ENCODE measurements at regions not wholly inside any gene's neighbourhood (a gene's known extent, or its start where the extent isn't known, plus 50 kb on each side); places are given as distances from the start of the nearest gene placed in this dataset.

DNA sequence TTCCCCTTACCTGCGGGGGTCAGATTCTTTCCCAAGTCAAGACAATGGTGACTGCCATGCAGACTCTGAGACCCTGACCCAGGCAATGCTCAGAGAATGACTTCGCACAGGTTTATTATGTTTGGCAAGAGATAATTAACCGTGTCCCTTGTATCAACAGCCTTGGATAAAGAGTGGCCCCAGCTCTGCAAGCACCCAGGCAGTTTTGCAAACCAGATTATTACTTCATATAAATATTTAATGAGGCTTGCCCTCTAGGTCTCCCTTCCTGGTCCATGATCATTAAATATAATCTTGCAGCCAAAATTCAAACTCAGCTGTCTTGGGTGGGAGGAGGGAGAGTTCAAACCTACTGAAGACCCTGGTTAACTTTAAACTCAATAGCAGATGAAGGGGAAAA is 156.5 kb downstream of the ANKRD60 start:
- Histone ChIP-seq H3K9ac (ENCODE audit: low read length) (no peak overlapping the region), H3K9me2 (replicated peaks; ENCODE audit: insufficient read depth, low read length) (no peaks in the 10 kb centered on the region), H2AFZ (ENCODE audit: low read depth, low read length, severe bottlenecking) (no peak overlapping the region), H4K20me1 (ENCODE audit: low read depth, low read length) (no peaks in the 10 kb centered on the region), H3K27me3 (ENCODE audit: low read length) (no peaks in the 10 kb centered on the region), H3F3A (ENCODE audit: insufficient read depth) (no peaks in the 10 kb centered on the region), H3K79me2 (ENCODE audit: insufficient read depth, low read length) (no peaks in the 10 kb centered on the region), H3K36me3 (ENCODE audit: low read length) (no peaks in the 10 kb centered on the region), H3K4me3 (ENCODE audit: insufficient read depth, low read length, poor library complexity, severe bottlenecking) (no peak overlapping the region), H3K27ac (ENCODE audit: low read depth, low read length) (no peak overlapping the region), H3K9me3 (ENCODE audit: insufficient read depth, low read length) (no peaks in the 10 kb centered on the region), H3K4me2 (ENCODE audit: low read depth, low read length, poor library complexity, severe bottlenecking) (no peak overlapping the region)
- TF ChIP-seq CTCF (IDR thresholded peaks at IDR 0.05; ENCODE audit: insufficient read depth, low read length, poor library complexity, severe bottlenecking) (no peak), EZH2phosphoT487 (conservative IDR thresholded peaks at IDR 0.05; ENCODE audit: low read length) (no peak)

GRCh38 chr20:58071298-58071697 is 157.2 kb downstream of the ANKRD60 start:
- Histone ChIP-seq H3K79me2 (ENCODE audit: insufficient read depth, low read length) (no peaks in the 10 kb centered on the region), H3K36me3 (ENCODE audit: low read length) (no peaks in the 10 kb centered on the region), H3K4me2 (ENCODE audit: low read depth, low read length, poor library complexity, severe bottlenecking) (no peak overlapping the region), H2AFZ (ENCODE audit: low read depth, low read length, severe bottlenecking) (no peak overlapping the region), H4K20me1 (ENCODE audit: low read depth, low read length) (no peaks in the 10 kb centered on the region), H3K9me3 (ENCODE audit: insufficient read depth, low read length) (no peaks in the 10 kb centered on the region), H3K27me3 (ENCODE audit: low read length) (no peaks in the 10 kb centered on the region), H3F3A (ENCODE audit: insufficient read depth) (no peaks in the 10 kb centered on the region), H3K9me2 (replicated peaks; ENCODE audit: insufficient read depth, low read length) (no peaks in the 10 kb centered on the region), H3K9ac (ENCODE audit: low read length) (no peak overlapping the region), H3K4me3 (ENCODE audit: insufficient read depth, low read length, poor library complexity, severe bottlenecking) (no peak overlapping the region), H3K27ac (ENCODE audit: low read depth, low read length) (no peak overlapping the region)
- TF ChIP-seq CTCF (IDR thresholded peaks at IDR 0.05; ENCODE audit: insufficient read depth, low read length, poor library complexity, severe bottlenecking), result no peak
- no peak for TF ChIP-seq EZH2phosphoT487 (conservative IDR thresholded peaks at IDR 0.05; ENCODE audit: low read length)

DNA sequence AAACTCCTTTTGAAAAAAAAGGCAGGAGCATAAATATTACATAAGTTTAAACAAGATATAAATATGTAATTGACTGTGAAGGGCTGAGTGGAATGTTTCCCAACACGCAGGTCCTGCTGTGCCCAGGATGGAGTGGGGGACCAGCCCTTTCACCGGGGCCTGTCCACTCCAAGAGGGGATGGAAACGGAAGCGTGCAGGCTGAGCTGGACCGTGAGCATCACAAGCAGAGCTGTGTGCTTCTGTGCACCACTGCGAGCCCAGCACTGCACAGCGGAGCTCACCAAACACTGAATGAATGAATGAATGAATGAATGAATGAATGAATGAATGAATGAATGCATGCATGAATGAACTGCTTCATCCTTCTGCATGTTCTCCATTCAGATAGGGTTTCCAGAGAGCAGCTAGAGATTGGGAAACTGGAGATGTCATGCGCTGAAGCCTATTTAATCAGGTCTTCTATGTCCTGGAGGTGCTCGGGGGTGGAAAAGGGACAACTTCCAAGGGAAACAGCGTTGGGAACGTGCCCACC is 157.7 kb downstream of the ANKRD60 start:
- Histone ChIP-seq H3K36me3 (ENCODE audit: low read length) (no peaks in the 10 kb centered on the region), H2AFZ (ENCODE audit: low read depth, low read length, severe bottlenecking) (no peak overlapping the region), H3K9me2 (replicated peaks; ENCODE audit: insufficient read depth, low read length) (no peaks in the 10 kb centered on the region), H3K4me3 (ENCODE audit: insufficient read depth, low read length, poor library complexity, severe bottlenecking) (no peak overlapping the region), H3K4me2 (ENCODE audit: low read depth, low read length, poor library complexity, severe bottlenecking) (no peak overlapping the region), H3F3A (ENCODE audit: insufficient read depth) (no peaks in the 10 kb centered on the region), H3K27me3 (ENCODE audit: low read length) (no peaks in the 10 kb centered on the region), H3K9ac (ENCODE audit: low read length) (no peak overlapping the region), H3K9me3 (ENCODE audit: insufficient read depth, low read length) (no peaks in the 10 kb centered on the region), H3K27ac (ENCODE audit: low read depth, low read length) (no peak overlapping the region), H4K20me1 (ENCODE audit: low read depth, low read length) (no peaks in the 10 kb centered on the region), H3K79me2 (ENCODE audit: insufficient read depth, low read length) (no peaks in the 10 kb centered on the region)
- TF ChIP-seq CTCF (IDR thresholded peaks at IDR 0.05; ENCODE audit: insufficient read depth, low read length, poor library complexity, severe bottlenecking), result no peak
